ENCODE measurements at regions not wholly inside any gene's neighbourhood (a gene's known extent, or its start where the extent isn't known, plus 50 kb on each side); places are given as distances from the start of the nearest gene placed in this dataset.

- no peak overlapping the region for H3K56ac ChIP-seq (replicated peaks; ENCODE audit: insufficient read length, low read depth, low read length)
- WGBS, 2 experiments (ENCODE audit: extremely low coverage in 1 of 2, insufficient coverage in 1 of 2, insufficient read length in 1 of 2, insufficient replicate concordance in 2 of 2, low coverage in 1 of 2, low lambda C conversion rate in 2 of 2, missing lambda C conversion rate in 1 of 2): 94% methylated on average over 7 of the region's 7 CpGs; no CpG with 5 or more reads in 1 of the 2 experiments
- FAIRE-seq: no peak
- TF ChIP-seq SIRT6 (IDR thresholded peaks at IDR 0.05; ENCODE audit: low read length) (no peak), TBP (IDR thresholded peaks at IDR 0.05; ENCODE audit: low read depth, low read length) (no peak), SIX5 (IDR thresholded peaks at IDR 0.05; ENCODE audit: low read depth, low read length) (no peak), SUZ12 (IDR thresholded peaks at IDR 0.05; ENCODE audit: low read length) (no peak), CREB1 (IDR thresholded peaks at IDR 0.05) (no peak)
These were observed 366.5 kb downstream of the KCTD12 start for GRCh38 chr13:76519685-76520084.

More at GRCh38 chr13:76519685-76520084, 366.5 kb downstream of the KCTD12 start:
- H4K5ac ChIP-seq (ENCODE audit: insufficient read length, low read depth, low read length): no peak overlapping the region
- no peak overlapping the region for H3K18ac ChIP-seq (ENCODE audit: extremely low read depth, low read length)
- H3K27me3 ChIP-seq (replicated peaks in 1 of 4; ENCODE audit: control insufficient read depth in 3 of 4, extremely low read depth in 1 of 4, insufficient read depth in 3 of 4, low read length in 3 of 4): no peaks in the 10 kb centered on the region
- no peak overlapping the region for H2BK15ac ChIP-seq (ENCODE audit: low read length)
- H3K9ac ChIP-seq (replicated peaks in 1 of 4; ENCODE audit: extremely low read depth in 1 of 4, low read depth in 3 of 4, low read length in 3 of 4): no peak overlapping the region
- H3K4ac ChIP-seq (replicated peaks; ENCODE audit: insufficient read length, low read depth, low read length): no peak overlapping the region
- no peak overlapping the region for H3K4me2 ChIP-seq (ENCODE audit: insufficient read depth in 1 of 2, low read depth in 2 of 2, low read length in 2 of 2)
- H2AFZ ChIP-seq (ENCODE audit: low read length): no peak overlapping the region
- no peaks in the 10 kb centered on the region for H3K23me2 ChIP-seq (ENCODE audit: low read depth, low read length)
- H3K27ac ChIP-seq (ENCODE audit: low read depth, low read length): no peak overlapping the region
- no peaks in the 10 kb centered on the region for H3K36me3 ChIP-seq (ENCODE audit: control insufficient read depth in 2 of 4, insufficient read depth in 4 of 4, low read length in 3 of 4)
- H2BK12ac ChIP-seq (ENCODE audit: low read depth, low read length): no peak overlapping the region
- ChIA-PET POLR2A (ENCODE audit: partially characterized antibody) (no interaction called here), CTCF (ENCODE audit: partially characterized antibody) (no interaction called here)
- H2AK5ac ChIP-seq (ENCODE audit: low read depth, low read length): no peak overlapping the region
- H2BK120ac ChIP-seq (replicated peaks; ENCODE audit: low read depth, low read length): no peak overlapping the region
- no peaks in the 10 kb centered on the region; a peak in 1 of 4 replicates for H3K9me3 ChIP-seq (ENCODE audit: insufficient read depth in 2 of 2, low read depth in 1 of 2, low read length in 1 of 2)
- H4K8ac ChIP-seq (ENCODE audit: extremely low read depth, insufficient read depth, low read length): no peak overlapping the region
- H3K4me1 ChIP-seq (replicated peaks in 1 of 4; ENCODE audit: control insufficient read depth in 3 of 4, insufficient read depth in 4 of 4, low read length in 3 of 4): peaks cover 0 to 4% (median 0%) of the 10 kb centered on the region in 4 experiments; a peak in 1 of 7 replicates
- no peaks in the 10 kb centered on the region for H3K79me2 ChIP-seq (ENCODE audit: control insufficient read depth in 1 of 2, insufficient read depth in 2 of 2, low read length in 2 of 2)
- no peak overlapping the region for H4K91ac ChIP-seq (replicated peaks; ENCODE audit: insufficient read length, low read length)
- no peaks in the 10 kb centered on the region for H4K20me1 ChIP-seq (replicated peaks in 1 of 2; ENCODE audit: control insufficient read depth in 1 of 2, insufficient read depth in 2 of 2, low read length in 2 of 2)
- no peak overlapping the region for H3K23ac ChIP-seq (ENCODE audit: insufficient read length)
- no peak overlapping the region for H2BK20ac ChIP-seq (ENCODE audit: low read length)
- no peaks in the 10 kb centered on the region for H3K79me1 ChIP-seq (ENCODE audit: low read depth, low read length)
- no peak overlapping the region for H3K14ac ChIP-seq (ENCODE audit: insufficient read length)
- H3K4me3 ChIP-seq (ENCODE audit: extremely low read depth in 1 of 4, insufficient read depth in 2 of 4, low read depth in 3 of 4, low read length in 4 of 4): no peak overlapping the region
- DNase-seq (ENCODE audit: low read depth in 1 of 2, low spot score in 2 of 2): no peak
- H2BK5ac ChIP-seq (ENCODE audit: low read depth, low read length): no peak overlapping the region

Measured in H1 (cell line).